IPS DF 6.9 (cell line): ENCODE measurements at regions not wholly inside any gene's neighbourhood (a gene's known extent, or its start where the extent isn't known, plus 50 kb on each side); places are given as distances from the start of the nearest gene placed in this dataset.
A peak's percentile ranks its signal among the peaks of the same experiment; 100 is the strongest.
"Not testable (repeated sequence)": the region's sequence is repeated elsewhere in the genome, so short reads cannot be mapped to it uniquely, and the experiment has no call there.

Experiments used
- DNase-seq: peaks from one replicate; pipeline ENCODE4 v3.0.0-alpha.2; 2013; ENCODE audit warnings: low read depth, low spot score
- H3K27ac ChIP-seq: one replicate; pipeline ENCODE4 v1.5.1; 2013; ENCODE audit warnings: low read length, control low read depth
- H3K27me3 ChIP-seq: 2 replicates; pipeline ENCODE4 v1.6.1; 2013; ENCODE audit warnings: mild to moderate bottlenecking, low read length; ENCODE audit not compliant: control insufficient read depth, insufficient read depth
- H3K36me3 ChIP-seq: 2 replicates; pipeline ENCODE4 v1.6.1; 2013; ENCODE audit warnings: low read length; ENCODE audit not compliant: control insufficient read depth, insufficient read depth
- H3K4me1 ChIP-seq: 2 replicates; pipeline ENCODE4 v1.6.1; 2013; ENCODE audit warnings: low read length; ENCODE audit not compliant: control insufficient read depth, insufficient read depth
- H3K4me3 ChIP-seq: 2 replicates; pipeline ENCODE4 v1.5.1; 2013; ENCODE audit warnings: mild to moderate bottlenecking, low read length
- H3K9me3 ChIP-seq: 2 replicates; pipeline ENCODE4 v1.6.1; 2013; ENCODE audit warnings: low read length, inconsistent platforms; ENCODE audit not compliant: control insufficient read depth, insufficient read depth
- WGBS: extraction: QIAGEN DNeasy Blood & Tissue Kit; methylation state at CpG from one replicate; pipeline ENCODE4 v1.1.7; 2013; ENCODE audit warnings: mixed read lengths, missing lambda C conversion rate; ENCODE audit not compliant: insufficient read length, insufficient coverage; 5-methylcytosine and 5-hydroxymethylcytosine counted together

DNA sequence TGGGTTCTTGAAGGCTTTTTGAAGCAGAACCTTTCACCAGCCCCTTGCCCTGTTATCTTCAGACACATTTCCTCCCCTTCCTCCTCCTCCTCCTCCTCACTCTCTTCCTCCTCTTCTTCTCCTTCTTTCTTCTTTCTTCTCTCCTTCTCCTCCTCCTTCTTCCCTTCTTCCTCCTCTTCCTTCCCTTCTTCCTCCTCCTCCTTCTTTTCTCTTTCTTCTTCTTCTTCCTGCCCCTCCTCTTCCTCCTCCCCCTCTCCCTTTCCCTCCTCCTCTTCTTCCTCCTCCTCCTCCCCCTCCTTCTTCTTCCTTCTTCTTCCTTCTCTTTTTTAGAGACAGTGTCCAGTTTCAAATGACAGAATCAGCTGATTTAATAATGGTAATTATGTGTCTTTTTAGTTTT, 226.0 kb downstream of the DKK2 start:
- Histone ChIP-seq H3K4me3 (no peak overlapping the region), H3K36me3 (no peaks in the 10 kb centered on the region), H3K27me3 (no peaks in the 10 kb centered on the region), H3K4me1 (no peaks in the 10 kb centered on the region), H3K9me3 (no peaks in the 10 kb centered on the region), H3K27ac (no peak overlapping the region)
- DNase-seq = no peak

DNA sequence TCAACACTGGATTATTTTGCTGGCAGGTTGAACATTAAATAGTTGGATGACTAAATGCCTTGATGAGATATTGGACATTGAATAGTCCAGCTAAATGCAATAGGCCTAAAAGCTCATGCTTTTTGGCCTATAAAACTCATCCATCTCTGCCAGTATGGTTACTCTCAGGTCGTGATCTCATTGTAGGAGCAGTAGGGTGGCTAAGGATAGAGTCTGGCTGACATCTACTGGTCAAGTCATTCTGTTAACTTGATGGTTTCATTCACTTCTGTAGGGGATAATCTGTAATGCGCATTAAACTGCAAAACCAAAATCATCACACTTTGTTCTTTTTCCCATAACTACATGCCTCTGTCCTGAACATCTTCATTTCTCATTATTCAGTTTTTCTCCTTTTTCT, 227.0 kb downstream of the DKK2 start:
- Histone ChIP-seq H3K4me3 (no peak overlapping the region), H3K4me1 (no peaks in the 10 kb centered on the region), H3K27ac (no peak overlapping the region), H3K9me3 (no peaks in the 10 kb centered on the region), H3K27me3 (no peaks in the 10 kb centered on the region), H3K36me3 (no peaks in the 10 kb centered on the region)
- peak; percentile 18 for DNase-seq
- no CpG with 5 or more reads among the region's 2 CpGs for WGBS

GRCh38 chr4:106806158-106806797, 229.8 kb downstream of the DKK2 start:
- H3K4me1 ChIP-seq = no peaks in the 10 kb centered on the region
- H3K27ac ChIP-seq = no peak overlapping the region
- DNase-seq = no peak

GRCh38 chr4:106803083-106803482, 233.0 kb downstream of the DKK2 start:
- no peaks in the 10 kb centered on the region for H3K36me3 ChIP-seq
- no peaks in the 10 kb centered on the region for H3K4me1 ChIP-seq
- no peak for DNase-seq
- WGBS = no CpG with 5 or more reads among the region's 1 CpG
- no peaks in the 10 kb centered on the region for H3K9me3 ChIP-seq
- no peaks in the 10 kb centered on the region for H3K27me3 ChIP-seq
- no peak overlapping the region for H3K27ac ChIP-seq
- no peak overlapping the region for H3K4me3 ChIP-seq

More at GRCh38 chr4:106806158-106806797, 229.8 kb downstream of the DKK2 start:
- no peak overlapping the region for H3K4me3 ChIP-seq
- no peaks in the 10 kb centered on the region for H3K27me3 ChIP-seq
- H3K36me3 ChIP-seq = no peaks in the 10 kb centered on the region
- H3K9me3 ChIP-seq = no peaks in the 10 kb centered on the region

DNA sequence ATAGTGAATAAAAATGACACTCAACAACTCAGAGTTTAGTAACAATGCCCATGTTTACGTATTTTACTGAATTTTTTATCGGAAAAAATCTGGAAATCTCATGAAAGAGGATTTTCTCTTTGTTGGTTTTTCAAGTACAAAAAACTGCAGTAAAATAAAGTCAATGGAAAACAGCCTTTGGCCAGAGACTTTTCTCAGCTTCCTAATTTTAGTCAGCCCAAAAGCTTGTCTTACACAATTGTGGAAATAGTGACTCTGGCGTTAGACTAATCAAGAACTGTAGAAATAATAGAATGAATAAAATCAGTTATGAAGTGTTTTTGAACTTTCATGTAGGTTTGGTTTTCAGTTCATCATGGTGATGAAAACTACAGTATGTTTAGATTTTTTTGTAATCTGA, 234.7 kb downstream of the DKK2 start:
- Histone ChIP-seq H3K4me3 (no peak overlapping the region), H3K27ac (no peak overlapping the region), H3K36me3 (no peaks in the 10 kb centered on the region), H3K9me3 (no peaks in the 10 kb centered on the region), H3K27me3 (no peaks in the 10 kb centered on the region), H3K4me1 (no peaks in the 10 kb centered on the region)
- WGBS = no CpG with 5 or more reads among the region's 3 CpGs
- no peak for DNase-seq

DNA sequence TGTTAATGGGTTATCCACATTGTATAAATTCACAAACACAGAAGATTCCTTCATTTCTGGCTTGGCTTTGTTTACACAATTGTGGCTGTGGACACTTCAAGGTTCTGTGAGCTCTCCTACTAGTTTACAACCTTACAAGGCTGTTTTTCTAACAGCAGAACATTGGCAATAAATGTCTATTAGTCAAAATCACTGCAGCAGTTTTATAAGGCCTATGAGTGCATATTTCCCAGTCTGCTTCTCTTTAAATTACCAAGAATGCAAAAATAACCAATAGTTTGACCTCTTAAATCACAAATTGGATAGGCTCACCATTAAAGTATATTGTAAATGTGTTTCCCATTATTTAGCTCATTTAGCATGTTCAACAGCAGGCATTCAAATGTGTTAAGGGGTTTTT, 239.2 kb downstream of the DKK2 start:
- Histone ChIP-seq H3K4me3 (no peak overlapping the region), H3K9me3 (no peaks in the 10 kb centered on the region), H3K4me1 (no peaks in the 10 kb centered on the region), H3K27ac (no peak overlapping the region), H3K36me3 (no peaks in the 10 kb centered on the region), H3K27me3 (no peaks in the 10 kb centered on the region)
- DNase-seq = no peak

DNA sequence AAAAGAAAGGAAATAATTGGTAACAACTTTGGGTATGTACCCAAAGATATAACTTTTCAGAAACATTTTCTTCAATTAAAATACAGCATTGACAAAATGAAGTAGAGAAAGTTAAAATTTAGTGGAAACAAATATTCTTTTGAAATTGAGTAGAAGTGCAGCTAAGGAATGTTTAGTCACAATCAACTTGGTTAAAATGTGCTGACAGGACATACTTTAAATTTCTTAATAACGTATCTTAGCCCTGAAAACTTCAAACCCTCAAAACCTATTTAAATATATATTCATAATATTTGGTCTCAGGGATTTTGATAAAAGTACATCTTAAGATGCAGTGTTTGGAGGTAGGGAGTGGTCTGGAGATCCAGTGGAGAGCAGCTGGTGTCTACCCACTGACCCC, 240.8 kb downstream of the DKK2 start:
- H3K27ac ChIP-seq = no peak overlapping the region
- H3K4me1 ChIP-seq = no peaks in the 10 kb centered on the region
- H3K9me3 ChIP-seq = no peaks in the 10 kb centered on the region
- no peak for DNase-seq
- no peaks in the 10 kb centered on the region for H3K27me3 ChIP-seq
- no peak overlapping the region for H3K4me3 ChIP-seq
- no peaks in the 10 kb centered on the region for H3K36me3 ChIP-seq
- WGBS = no CpG with 5 or more reads among the region's 1 CpG

DNA sequence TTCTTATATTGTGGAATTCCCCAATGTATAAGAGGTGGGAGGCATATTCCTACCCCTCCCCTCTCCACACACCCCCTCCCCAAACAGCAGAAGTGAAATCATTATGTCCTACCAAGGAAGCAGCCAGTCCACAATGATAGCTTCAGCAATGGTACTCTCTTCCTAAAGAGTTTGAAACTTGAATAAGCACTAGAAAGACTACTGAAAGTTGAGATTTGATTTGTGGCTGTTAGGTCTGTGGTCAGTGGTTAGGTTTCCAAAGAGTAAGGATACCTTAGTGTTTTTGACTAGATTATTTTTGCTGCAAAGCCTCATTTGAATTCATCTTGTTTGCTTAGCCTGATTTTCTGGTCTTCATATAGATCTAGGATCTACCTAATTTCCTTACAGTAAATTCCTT, 242.2 kb downstream of the DKK2 start:
- no peaks in the 10 kb centered on the region for H3K9me3 ChIP-seq
- H3K27ac ChIP-seq = no peak overlapping the region
- no peaks in the 10 kb centered on the region for H3K4me1 ChIP-seq
- no peaks in the 10 kb centered on the region for H3K36me3 ChIP-seq
- no peak for DNase-seq
- no peak overlapping the region for H3K4me3 ChIP-seq
- H3K27me3 ChIP-seq = no peaks in the 10 kb centered on the region

- H3K27ac ChIP-seq = no peak overlapping the region
- H3K4me1 ChIP-seq = no peaks in the 10 kb centered on the region
- H3K4me3 ChIP-seq = no peak overlapping the region
- no peaks in the 10 kb centered on the region for H3K36me3 ChIP-seq
- no CpG with 5 or more reads among the region's 1 CpG for WGBS
- no peaks in the 10 kb centered on the region for H3K27me3 ChIP-seq
- no peak for DNase-seq
- no peaks in the 10 kb centered on the region for H3K9me3 ChIP-seq
Observed at GRCh38 chr4:106775636-106776035, 260.5 kb downstream of the DKK2 start.

DNA sequence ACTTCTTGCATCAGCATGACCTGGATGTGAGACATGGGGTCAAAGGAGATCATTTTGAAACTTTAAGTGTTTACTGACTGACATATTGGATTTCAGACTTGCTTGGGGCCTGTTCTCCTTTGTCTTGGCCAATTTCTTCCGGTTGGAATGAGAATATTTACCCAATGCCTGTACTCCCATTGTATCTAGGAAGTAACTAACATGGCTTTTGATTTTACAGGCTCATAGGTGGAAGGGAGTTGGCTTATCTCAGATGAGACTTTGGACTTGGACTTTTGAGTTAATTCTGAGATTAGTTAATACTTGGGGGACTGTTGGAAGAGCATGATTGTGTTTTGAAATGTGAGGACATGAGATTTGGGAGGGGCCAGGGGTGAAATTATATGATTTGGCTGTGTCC, 262.1 kb downstream of the DKK2 start:
- H3K27ac ChIP-seq, H3K4me1 ChIP-seq, H3K9me3 ChIP-seq, H3K27me3 ChIP-seq, H3K4me3 ChIP-seq, DNase-seq, H3K36me3 ChIP-seq: not testable (repeated sequence)
- WGBS = no CpG with 5 or more reads among the region's 1 CpG

DNA sequence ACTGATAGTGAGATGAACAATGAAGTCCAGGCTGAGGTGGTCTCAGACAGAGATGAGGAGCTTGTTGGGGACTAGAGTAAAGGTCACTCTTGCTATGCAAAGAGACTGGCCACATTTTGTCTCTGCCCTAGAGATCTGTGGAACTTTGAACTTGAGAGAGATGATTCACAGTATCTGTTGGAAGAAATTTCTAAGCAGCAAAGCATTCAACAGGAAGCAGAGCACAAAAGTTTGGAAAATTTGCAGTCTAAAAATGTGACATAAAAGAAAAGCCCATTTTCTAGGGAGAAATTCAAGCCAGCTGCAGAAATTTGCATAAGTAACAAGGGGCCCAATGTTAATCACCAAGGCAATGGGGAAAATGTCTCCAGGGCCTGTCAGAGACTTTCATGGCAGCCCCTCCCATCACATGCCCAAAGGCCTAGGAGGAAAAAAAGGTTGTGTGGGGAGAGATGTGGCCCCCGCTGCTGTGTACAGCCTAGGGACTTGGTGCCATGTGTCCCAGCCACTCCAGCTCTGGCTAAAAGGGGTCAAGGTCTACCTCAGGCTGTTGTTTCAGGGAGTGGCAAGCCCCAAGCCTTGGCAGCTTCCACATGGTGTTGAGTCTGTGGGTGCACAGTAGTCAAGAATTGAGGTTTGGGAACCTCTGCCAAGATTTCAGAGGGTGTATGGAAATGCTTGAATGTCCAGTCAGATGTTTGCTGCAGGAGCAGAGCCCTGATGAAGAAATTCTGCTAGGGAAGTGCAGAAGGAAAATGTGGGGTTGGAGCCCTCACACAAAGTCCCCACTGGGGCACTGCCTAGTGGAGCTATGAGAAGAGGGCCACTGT, 262.8 kb downstream of the DKK2 start:
- Histone ChIP-seq H3K36me3 (no peaks in the 10 kb centered on the region), H3K27ac (no peak overlapping the region), H3K4me3 (no peak overlapping the region), H3K9me3 (no peaks in the 10 kb centered on the region), H3K27me3 (no peaks in the 10 kb centered on the region), H3K4me1 (no peaks in the 10 kb centered on the region)
- WGBS = no CpG with 5 or more reads among the region's 1 CpG
- DNase-seq = no peak
